ENCODE measurements at regions not wholly inside any gene's neighbourhood (a gene's known extent, or its start where the extent isn't known, plus 50 kb on each side); places are given as distances from the start of the nearest gene placed in this dataset.

DNA sequence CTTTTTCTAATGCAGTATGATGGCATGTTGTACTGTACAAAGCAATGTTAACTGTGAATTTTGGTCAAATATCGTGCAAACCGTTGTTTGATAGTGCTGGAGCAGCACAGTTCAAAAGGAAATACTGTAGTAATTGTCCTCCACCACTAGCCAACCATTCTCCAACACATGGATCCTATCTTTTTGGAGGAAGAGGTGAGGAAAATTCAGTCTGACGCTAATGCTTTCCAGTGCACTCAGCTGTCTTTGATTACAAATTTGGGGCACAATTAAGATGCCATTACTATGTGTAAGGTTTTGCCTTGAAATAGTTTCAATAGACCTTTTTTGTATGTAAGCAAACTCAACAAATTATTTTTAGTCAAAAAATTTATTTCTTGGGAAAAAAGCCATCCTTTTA lies 240.5 kb upstream of the CCDC179 start:
- dilution Hi-C loops (cut with MboI; ENCODE audit: extremely low pct_ligation_motif_present, low sequenced_read_pairs), result no loop called here
- H3K9me1 ChIP-seq (ENCODE audit: control insufficient read depth, extremely low read depth, insufficient read depth, low read length), result no peaks in the 10 kb centered on the region
- no peak for TF ChIP-seq EZH2 (IDR thresholded peaks at IDR 0.05; ENCODE audit: low read length)
- TF ChIP-seq CTCF (optimal IDR thresholded peaks at IDR 0.05 in 1 of 3, IDR thresholded peaks at IDR 0.05 in 1 of 3, conservative IDR thresholded peaks at IDR 0.05 in 1 of 3; ENCODE audit: extremely low read depth in 1 of 3, insufficient read depth in 2 of 3, low read length in 3 of 3), result no peak

GRCh38 chr11:23103416-23103815 lies 243.1 kb upstream of the CCDC179 start:
- H3K4me1 ChIP-seq (ENCODE audit: control insufficient read depth, extremely low read depth, insufficient read depth, low read length), result no peaks in the 10 kb centered on the region
- TF ChIP-seq CTCF (optimal IDR thresholded peaks at IDR 0.05 in 1 of 3, IDR thresholded peaks at IDR 0.05 in 1 of 3, conservative IDR thresholded peaks at IDR 0.05 in 1 of 3; ENCODE audit: extremely low read depth in 1 of 3, insufficient read depth in 2 of 3, low read length in 3 of 3) (no peak), EZH2 (IDR thresholded peaks at IDR 0.05; ENCODE audit: low read length) (no peak)
- no peak overlapping the region for H3K4me3 ChIP-seq (ENCODE audit: control insufficient read depth in 2 of 3, extremely low read depth in 1 of 3, insufficient read depth in 2 of 3, low read depth in 1 of 3, low read length in 3 of 3)
- H3K27ac ChIP-seq (ENCODE audit: control insufficient read depth, insufficient read depth, low read length), result no peak overlapping the region
- H3K79me2 ChIP-seq (ENCODE audit: control insufficient read depth, insufficient read depth, low read length), result no peaks in the 10 kb centered on the region
- dilution Hi-C loops (cut with MboI; ENCODE audit: extremely low pct_ligation_motif_present, low sequenced_read_pairs), result no loop called here
- no peaks in the 10 kb centered on the region for H3K9me1 ChIP-seq (ENCODE audit: control insufficient read depth, extremely low read depth, insufficient read depth, low read length)
- no peak for FAIRE-seq
- H3K9ac ChIP-seq (ENCODE audit: control insufficient read depth, extremely low read depth, insufficient read depth, low read length), result no peak overlapping the region
- no peak for DNase-seq (ENCODE audit: low read depth, low spot score)
- peaks cover 1% of the 10 kb centered on the region for H3K9me3 ChIP-seq (ENCODE audit: control insufficient read depth, low read depth, low read length)
- H3K36me3 ChIP-seq (ENCODE audit: control insufficient read depth in 2 of 2, extremely low read depth in 1 of 2, insufficient read depth in 2 of 2, low read length in 2 of 2), result no peaks in the 10 kb centered on the region
- H2AFZ ChIP-seq (ENCODE audit: control insufficient read depth, low read length), result no peak overlapping the region
- no peaks in the 10 kb centered on the region for H4K20me1 ChIP-seq (ENCODE audit: control insufficient read depth, extremely low read depth, insufficient read depth, low read length)
- no peaks in the 10 kb centered on the region for H3K27me3 ChIP-seq (ENCODE audit: control insufficient read depth, extremely low read depth, insufficient read depth, low read length)
- H3K4me2 ChIP-seq (ENCODE audit: control insufficient read depth, extremely low read depth, insufficient read depth, low read depth, low read length), result no peak overlapping the region

More for the DNA sequence above, 240.5 kb upstream of the CCDC179 start:
- no peaks in the 10 kb centered on the region for H3K79me2 ChIP-seq (ENCODE audit: control insufficient read depth, insufficient read depth, low read length)
- H3K27ac ChIP-seq (ENCODE audit: control insufficient read depth, insufficient read depth, low read length), result no peak overlapping the region
- no peaks in the 10 kb centered on the region for H3K27me3 ChIP-seq (ENCODE audit: control insufficient read depth, extremely low read depth, insufficient read depth, low read length)
- FAIRE-seq (no peak), DNase-seq (ENCODE audit: low read depth, low spot score) (no peak)
- peaks cover 1% of the 10 kb centered on the region for H3K9me3 ChIP-seq (ENCODE audit: control insufficient read depth, low read depth, low read length)
- no peaks in the 10 kb centered on the region for H3K4me1 ChIP-seq (ENCODE audit: control insufficient read depth, extremely low read depth, insufficient read depth, low read length)
- no peaks in the 10 kb centered on the region for H4K20me1 ChIP-seq (ENCODE audit: control insufficient read depth, extremely low read depth, insufficient read depth, low read length)
- H3K4me2 ChIP-seq (ENCODE audit: control insufficient read depth, extremely low read depth, insufficient read depth, low read depth, low read length), result no peak overlapping the region
- no peak overlapping the region for H3K4me3 ChIP-seq (ENCODE audit: control insufficient read depth in 2 of 3, extremely low read depth in 1 of 3, insufficient read depth in 2 of 3, low read depth in 1 of 3, low read length in 3 of 3)
- no peak overlapping the region for H2AFZ ChIP-seq (ENCODE audit: control insufficient read depth, low read length)
- no peaks in the 10 kb centered on the region for H3K36me3 ChIP-seq (ENCODE audit: control insufficient read depth in 2 of 2, extremely low read depth in 1 of 2, insufficient read depth in 2 of 2, low read length in 2 of 2)
- H3K9ac ChIP-seq (ENCODE audit: control insufficient read depth, extremely low read depth, insufficient read depth, low read length), result no peak overlapping the region
